ENCODE measurements at regions not wholly inside any gene's neighbourhood (a gene's known extent, or its start where the extent isn't known, plus 50 kb on each side); places are given as distances from the start of the nearest gene placed in this dataset.

DNA sequence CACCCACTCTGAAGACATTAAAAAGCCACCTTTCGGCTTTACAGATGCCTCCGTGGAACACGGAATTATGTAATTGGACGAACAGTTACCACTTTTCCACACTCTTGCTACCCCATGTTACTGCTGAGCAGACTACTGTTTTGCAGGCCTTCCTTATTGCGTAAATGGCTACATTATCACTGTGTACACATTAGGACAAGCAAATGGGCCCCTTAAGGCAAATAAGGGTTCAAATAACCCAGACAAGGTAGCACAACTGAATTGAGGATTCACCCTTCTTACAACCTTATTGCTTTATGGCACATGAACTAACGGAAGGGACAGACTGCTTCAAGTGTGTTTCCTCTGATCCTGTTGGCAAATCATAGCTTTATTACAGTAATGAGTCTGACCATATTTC, 832.2 kb upstream of the FANCL start:
- no peak overlapping the region for H3K27ac ChIP-seq (ENCODE audit: low read depth, low read length)
- ChIA-PET POLR2A (ENCODE audit: partially characterized antibody) (no interaction called here), CTCF (ENCODE audit: partially characterized antibody) (no interaction called here)
- FAIRE-seq = no peak
- H4K91ac ChIP-seq (replicated peaks; ENCODE audit: insufficient read length, low read length) = no peak overlapping the region
- H3K18ac ChIP-seq (ENCODE audit: extremely low read depth, low read length) = no peak overlapping the region
- H3K4me3 ChIP-seq (ENCODE audit: extremely low read depth in 1 of 4, insufficient read depth in 2 of 4, low read depth in 3 of 4, low read length in 4 of 4) = no peak overlapping the region
- H3K4me2 ChIP-seq (ENCODE audit: insufficient read depth in 1 of 2, low read depth in 2 of 2, low read length in 2 of 2) = no peak overlapping the region
- no peak overlapping the region for H2AK5ac ChIP-seq (ENCODE audit: low read depth, low read length)
- H2BK120ac ChIP-seq (replicated peaks; ENCODE audit: low read depth, low read length) = no peak overlapping the region
- 92% methylated on average over 6 of the region's 6 CpGs; no CpG with 5 or more reads in 1 of the 2 experiments for WGBS, 2 experiments (ENCODE audit: extremely low coverage in 1 of 2, insufficient coverage in 1 of 2, insufficient read length in 1 of 2, insufficient replicate concordance in 2 of 2, low coverage in 1 of 2, low lambda C conversion rate in 2 of 2, missing lambda C conversion rate in 1 of 2)
- no peak overlapping the region for H4K8ac ChIP-seq (ENCODE audit: extremely low read depth, insufficient read depth, low read length)
- no peak overlapping the region for H2BK12ac ChIP-seq (ENCODE audit: low read depth, low read length)
- peaks cover 0 to 6% (median 0%) of the 10 kb centered on the region in 4 experiments; a peak in 3 of 7 replicates for H3K4me1 ChIP-seq (replicated peaks in 1 of 4; ENCODE audit: control insufficient read depth in 3 of 4, insufficient read depth in 4 of 4, low read length in 3 of 4)
- H4K20me1 ChIP-seq (replicated peaks in 1 of 2; ENCODE audit: control insufficient read depth in 1 of 2, insufficient read depth in 2 of 2, low read length in 2 of 2) = no peaks in the 10 kb centered on the region
- no peaks in the 10 kb centered on the region for H3K27me3 ChIP-seq (replicated peaks in 1 of 4; ENCODE audit: control insufficient read depth in 3 of 4, extremely low read depth in 1 of 4, insufficient read depth in 3 of 4, low read length in 3 of 4)
- no peak overlapping the region for H2BK15ac ChIP-seq (ENCODE audit: low read length)
- H3K79me1 ChIP-seq (ENCODE audit: low read depth, low read length) = no peaks in the 10 kb centered on the region
- H3K14ac ChIP-seq (ENCODE audit: insufficient read length) = no peak overlapping the region
- H3K79me2 ChIP-seq (ENCODE audit: control insufficient read depth in 1 of 2, insufficient read depth in 2 of 2, low read length in 2 of 2) = no peaks in the 10 kb centered on the region
- no peak overlapping the region for H4K5ac ChIP-seq (ENCODE audit: insufficient read length, low read depth, low read length)
- no peak overlapping the region for H2BK20ac ChIP-seq (ENCODE audit: low read length)
- H2AFZ ChIP-seq (ENCODE audit: low read length) = no peak overlapping the region
- no peak for TF ChIP-seq KDM5A (IDR thresholded peaks at IDR 0.05; ENCODE audit: low read length)
- TF ChIP-seq, protein P1, sequence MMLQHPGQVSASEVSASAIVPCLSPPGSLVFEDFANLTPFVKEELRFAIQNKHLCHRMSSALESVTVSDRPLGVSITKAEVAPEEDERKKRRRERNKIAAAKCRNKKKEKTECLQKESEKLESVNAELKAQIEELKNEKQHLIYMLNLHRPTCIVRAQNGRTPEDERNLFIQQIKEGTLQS (IDR thresholded peaks at IDR 0.05; ENCODE audit: insufficient read depth, low read depth, low read length) = no peak
- no peak for TF ChIP-seq CBX5 (IDR thresholded peaks at IDR 0.05; ENCODE audit: low read depth, low read length)
- TF ChIP-seq RFX5 (IDR thresholded peaks at IDR 0.05; ENCODE audit: borderline replicate concordance, low read depth, low read length) = no peak
- no peak for TF ChIP-seq FOSL1 (IDR thresholded peaks at IDR 0.05; ENCODE audit: insufficient read depth, low read depth, low read length)
- no peak for TF ChIP-seq SP2 (IDR thresholded peaks at IDR 0.05; ENCODE audit: low read length)
- TF ChIP-seq CHD1 (IDR thresholded peaks at IDR 0.05; ENCODE audit: low read depth, low read length) = no peak
- TF ChIP-seq POLR2A (IDR thresholded peaks at IDR 0.05; ENCODE audit: control extremely low read depth in 1 of 2, low read depth in 2 of 2, low read length in 2 of 2) = no peak
- no peak for TF ChIP-seq POU5F1 (IDR thresholded peaks at IDR 0.05; ENCODE audit: low read depth, low read length)
- TF ChIP-seq, protein P2, sequence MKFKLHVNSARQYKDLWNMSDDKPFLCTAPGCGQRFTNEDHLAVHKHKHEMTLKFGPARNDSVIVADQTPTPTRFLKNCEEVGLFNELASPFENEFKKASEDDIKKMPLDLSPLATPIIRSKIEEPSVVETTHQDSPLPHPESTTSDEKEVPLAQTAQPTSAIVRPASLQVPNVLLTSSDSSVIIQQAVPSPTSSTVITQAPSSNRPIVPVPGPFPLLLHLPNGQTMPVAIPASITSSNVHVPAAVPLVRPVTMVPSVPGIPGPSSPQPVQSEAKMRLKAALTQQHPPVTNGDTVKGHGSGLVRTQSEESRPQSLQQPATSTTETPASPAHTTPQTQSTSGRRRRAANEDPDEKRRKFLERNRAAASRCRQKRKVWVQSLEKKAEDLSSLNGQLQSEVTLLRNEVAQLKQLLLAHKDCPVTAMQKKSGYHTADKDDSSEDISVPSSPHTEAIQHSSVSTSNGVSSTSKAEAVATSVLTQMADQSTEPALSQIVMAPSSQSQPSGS (IDR thresholded peaks at IDR 0.05; ENCODE audit: low read length) = no peak
- no peak for TF ChIP-seq TCF12 (IDR thresholded peaks at IDR 0.05; ENCODE audit: low read depth, low read length)
- TF ChIP-seq, protein P3, sequence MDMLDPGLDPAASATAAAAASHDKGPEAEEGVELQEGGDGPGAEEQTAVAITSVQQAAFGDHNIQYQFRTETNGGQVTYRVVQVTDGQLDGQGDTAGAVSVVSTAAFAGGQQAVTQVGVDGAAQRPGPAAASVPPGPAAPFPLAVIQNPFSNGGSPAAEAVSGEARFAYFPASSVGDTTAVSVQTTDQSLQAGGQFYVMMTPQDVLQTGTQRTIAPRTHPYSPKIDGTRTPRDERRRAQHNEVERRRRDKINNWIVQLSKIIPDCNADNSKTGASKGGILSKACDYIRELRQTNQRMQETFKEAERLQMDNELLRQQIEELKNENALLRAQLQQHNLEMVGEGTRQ (IDR thresholded peaks at IDR 0.05; ENCODE audit: low read length) = no peak
- no peaks in the 10 kb centered on the region for H3K36me3 ChIP-seq (ENCODE audit: control insufficient read depth in 2 of 4, insufficient read depth in 4 of 4, low read length in 3 of 4)
- no peak overlapping the region for H3K9ac ChIP-seq (replicated peaks in 1 of 4; ENCODE audit: extremely low read depth in 1 of 4, low read depth in 3 of 4, low read length in 3 of 4)
- H3K9me3 ChIP-seq (ENCODE audit: insufficient read depth in 2 of 2, low read depth in 1 of 2, low read length in 1 of 2) = no peaks in the 10 kb centered on the region; a peak in 1 of 4 replicates
- no peak overlapping the region for H3K23ac ChIP-seq (ENCODE audit: insufficient read length)
- no peak for DNase-seq (ENCODE audit: low read depth in 1 of 2, low spot score in 2 of 2)
- H2BK5ac ChIP-seq (ENCODE audit: low read depth, low read length) = no peak overlapping the region
- H3K56ac ChIP-seq (replicated peaks; ENCODE audit: insufficient read length, low read depth, low read length) = no peak overlapping the region
- no peak overlapping the region for H3K4ac ChIP-seq (replicated peaks; ENCODE audit: insufficient read length, low read depth, low read length)
- no peaks in the 10 kb centered on the region for H3K23me2 ChIP-seq (ENCODE audit: low read depth, low read length)
